LoVo (cell line): ENCODE measurements at regions not wholly inside any gene's neighbourhood (a gene's known extent, or its start where the extent isn't known, plus 50 kb on each side); places are given as distances from the start of the nearest gene placed in this dataset.
"Not testable (repeated sequence)": the region's sequence is repeated elsewhere in the genome, so short reads cannot be mapped to it uniquely, and the experiment has no call there.

ENCODE experiments used
- DNase-seq: peaks from one replicate; pipeline ENCODE4 v3.0.0-alpha.2; 2016; ENCODE audit warnings: low spot score

- no peak for DNase-seq
These were observed 51.0 kb upstream of the PRB2 start for GRCh38 chr12:11446372-11446771.

GRCh38 chr12:11457996-11458645 lies 62.8 kb upstream of the PRB2 start:
- no peak for DNase-seq

- DNase-seq, result no peak
These were observed 65.1 kb upstream of the PRB2 start for GRCh38 chr12:11460343-11461023.

GRCh38 chr12:11461433-11461832 lies 66.1 kb upstream of the PRB2 start:
- no peak for DNase-seq

GRCh38 chr12:11477110-11477509 lies 81.7 kb upstream of the PRB2 start:
- no peak for DNase-seq

- DNase-seq, result no peak
These were observed 87.6 kb upstream of the PRB2 start for GRCh38 chr12:11482955-11483354.

GRCh38 chr12:11486623-11487444 lies 91.5 kb upstream of the PRB2 start:
- DNase-seq, result peak; percentile 92

GRCh38 chr12:11496157-11496851 lies 100.9 kb upstream of the PRB2 start:
- DNase-seq, result no peak

GRCh38 chr12:11497438-11497837 lies 102.1 kb upstream of the PRB2 start:
- DNase-seq, result no peak

- no peak for DNase-seq
These were observed 102.6 kb upstream of the PRB2 start for GRCh38 chr12:11497995-11498394.

GRCh38 chr12:11498574-11498973 lies 103.2 kb upstream of the PRB2 start:
- not testable (repeated sequence) for DNase-seq

- DNase-seq, result no peak
These were observed 104.4 kb upstream of the PRB2 start for GRCh38 chr12:11499806-11500187.

- peak; percentile 74 for DNase-seq
These were observed 105.0 kb upstream of the PRB2 start for GRCh38 chr12:11500188-11500860.

- no peak for DNase-seq
These were observed 105.5 kb upstream of the PRB2 start for GRCh38 chr12:11500861-11501230.

- DNase-seq, result no peak
These were observed 113.3 kb upstream of the PRB2 start for GRCh38 chr12:11508699-11509098.

GRCh38 chr12:11509326-11509725 lies 114.0 kb upstream of the PRB2 start:
- no peak for DNase-seq

- no peak for DNase-seq
These were observed 115.3 kb upstream of the PRB2 start for GRCh38 chr12:11510671-11511070.

GRCh38 chr12:11513288-11513687 lies 117.9 kb upstream of the PRB2 start:
- DNase-seq, result no peak

- no peak for DNase-seq
These were observed 121.7 kb upstream of the PRB2 start for GRCh38 chr12:11517080-11517479.

- no peak for DNase-seq
These were observed 125.0 kb upstream of the ETV6 start for GRCh38 chr12:11524446-11524845.

- DNase-seq, result no peak
These were observed 115.4 kb upstream of the ETV6 start for GRCh38 chr12:11534064-11534463.

GRCh38 chr12:11535127-11535526 lies 114.3 kb upstream of the ETV6 start:
- no peak for DNase-seq
